LoVo (cell line): ENCODE measurements at regions not wholly inside any gene's neighbourhood (a gene's known extent, or its start where the extent isn't known, plus 50 kb on each side); places are given as distances from the start of the nearest gene placed in this dataset.

Source experiments
- DNase-seq: peaks from one replicate; pipeline ENCODE4 v3.0.0-alpha.2; 2016; ENCODE audit warnings: low spot score

- no peak for DNase-seq
Measured at GRCh38 chr10:15462253-15462897, 91.3 kb upstream of the FAM171A1 start.

DNA sequence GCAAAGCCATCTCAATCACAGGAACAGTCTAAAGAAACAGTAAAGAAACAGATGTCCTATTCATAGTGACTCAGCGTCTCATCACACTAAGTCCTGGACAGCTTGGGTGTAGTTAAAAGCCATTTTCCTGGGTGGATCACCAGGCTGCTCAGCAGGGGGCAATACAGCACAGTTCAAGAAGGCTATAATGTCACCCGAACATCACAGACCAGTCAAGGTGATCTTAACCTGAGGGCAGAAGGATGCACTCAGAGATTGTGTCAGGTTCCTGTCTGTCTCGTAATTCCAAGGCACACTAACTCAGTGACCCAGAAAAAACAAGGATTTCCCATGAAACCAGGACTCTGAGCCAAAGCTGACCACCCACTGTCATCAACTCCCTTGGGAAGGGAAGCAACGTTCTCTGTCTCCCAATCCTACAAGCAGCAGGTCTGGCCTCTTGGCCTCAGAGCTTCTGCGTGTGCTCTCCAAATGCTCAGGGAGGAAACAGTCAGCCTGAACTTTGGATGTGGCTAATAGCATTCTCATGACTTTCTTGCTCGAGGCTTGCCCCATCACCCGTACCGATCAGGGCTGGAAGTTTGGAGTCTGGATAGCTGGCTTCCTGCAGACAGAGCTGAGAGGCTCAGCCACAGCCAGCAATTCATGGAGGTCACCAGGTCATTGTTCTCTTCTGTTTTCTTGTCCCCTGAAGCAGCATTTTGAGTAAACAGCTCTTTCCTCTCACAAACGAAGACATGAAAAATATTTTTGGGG is 90.4 kb upstream of the FAM171A1 start:
- no peak for DNase-seq

- no peak for DNase-seq
Measured at GRCh38 chr10:15460661-15461060, 89.6 kb upstream of the FAM171A1 start.

- DNase-seq: no peak
Measured at GRCh38 chr10:15459218-15459617, 88.1 kb upstream of the FAM171A1 start.

DNA sequence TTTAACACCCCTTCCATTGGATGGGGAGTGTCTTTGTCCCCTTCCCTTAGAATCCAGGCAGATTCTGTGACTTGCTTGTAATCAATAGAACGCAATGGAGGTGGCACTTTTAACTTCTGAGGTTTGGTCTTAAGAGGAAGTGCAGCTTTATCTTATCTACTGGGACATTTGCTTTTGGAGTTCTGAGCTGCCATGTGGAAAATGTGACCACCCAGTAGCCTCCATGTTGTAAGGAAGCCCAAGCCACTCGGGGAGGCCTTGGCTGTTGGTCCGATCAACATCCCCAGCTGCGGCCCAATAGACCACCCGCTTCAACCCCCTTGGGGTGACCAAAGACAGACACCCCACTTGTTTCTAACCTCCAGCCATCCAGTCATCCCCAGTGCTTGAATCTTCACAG is 86.3 kb upstream of the FAM171A1 start:
- DNase-seq: no peak

DNA sequence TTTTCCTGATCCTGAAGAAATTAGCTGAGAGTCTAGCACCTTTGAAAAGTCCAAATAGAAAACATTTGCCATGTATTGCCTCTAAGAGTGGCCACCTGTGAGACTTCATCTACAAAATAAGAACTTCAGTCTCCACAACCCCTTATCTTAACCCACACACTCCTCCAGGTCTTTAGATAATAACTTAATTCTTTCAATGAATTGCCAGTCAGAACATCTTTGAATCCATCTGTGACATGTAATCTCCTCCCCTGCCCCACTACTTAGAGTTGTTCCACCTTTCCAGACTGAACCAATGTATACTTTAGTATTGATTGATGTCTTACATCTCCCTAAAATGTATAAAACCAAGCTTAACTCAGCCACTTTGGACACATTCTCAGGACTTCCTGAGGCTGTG is 84.4 kb upstream of the FAM171A1 start:
- DNase-seq: no peak

DNA sequence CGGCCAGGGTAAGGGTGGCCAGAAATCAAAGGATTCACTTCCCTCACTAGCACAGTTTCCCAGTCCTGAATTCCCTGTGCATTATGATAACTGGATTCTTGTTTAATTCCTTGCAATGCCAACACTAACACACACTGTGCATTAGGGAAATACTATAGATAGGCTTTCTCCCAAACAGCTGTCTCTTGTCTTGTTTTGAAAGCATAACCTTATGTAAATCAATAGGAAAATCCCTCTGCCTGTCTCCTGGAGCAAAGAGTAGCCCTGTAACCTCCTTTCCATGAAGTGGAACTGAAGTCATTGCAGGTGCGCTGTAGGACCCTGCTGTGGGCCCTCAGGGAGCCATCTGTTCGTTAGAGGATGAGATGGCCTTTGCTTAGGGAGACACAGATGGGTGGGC is 82.8 kb upstream of the FAM171A1 start:
- DNase-seq: no peak

DNA sequence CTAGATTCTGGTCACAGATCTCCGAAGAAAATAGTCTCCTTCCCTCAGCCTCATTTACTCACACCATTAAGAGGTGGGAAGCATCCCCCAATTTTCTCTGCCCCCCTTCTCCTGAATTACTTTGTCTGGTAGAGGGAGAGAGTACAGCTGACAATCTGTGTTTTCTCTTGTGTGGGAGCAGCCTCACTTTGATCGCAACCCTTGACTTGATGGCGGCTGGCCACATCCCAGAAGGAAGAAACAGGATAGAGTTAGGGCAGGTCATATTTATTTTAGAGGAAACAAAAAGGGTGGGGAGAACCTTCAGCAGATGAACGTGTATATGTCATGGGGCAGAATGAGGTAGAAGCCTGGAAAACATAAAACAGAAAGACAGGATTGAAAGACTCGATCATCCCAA is 82.4 kb upstream of the FAM171A1 start:
- DNase-seq: no peak

GRCh38 chr10:15452545-15452944 is 81.5 kb upstream of the FAM171A1 start:
- DNase-seq: no peak

DNA sequence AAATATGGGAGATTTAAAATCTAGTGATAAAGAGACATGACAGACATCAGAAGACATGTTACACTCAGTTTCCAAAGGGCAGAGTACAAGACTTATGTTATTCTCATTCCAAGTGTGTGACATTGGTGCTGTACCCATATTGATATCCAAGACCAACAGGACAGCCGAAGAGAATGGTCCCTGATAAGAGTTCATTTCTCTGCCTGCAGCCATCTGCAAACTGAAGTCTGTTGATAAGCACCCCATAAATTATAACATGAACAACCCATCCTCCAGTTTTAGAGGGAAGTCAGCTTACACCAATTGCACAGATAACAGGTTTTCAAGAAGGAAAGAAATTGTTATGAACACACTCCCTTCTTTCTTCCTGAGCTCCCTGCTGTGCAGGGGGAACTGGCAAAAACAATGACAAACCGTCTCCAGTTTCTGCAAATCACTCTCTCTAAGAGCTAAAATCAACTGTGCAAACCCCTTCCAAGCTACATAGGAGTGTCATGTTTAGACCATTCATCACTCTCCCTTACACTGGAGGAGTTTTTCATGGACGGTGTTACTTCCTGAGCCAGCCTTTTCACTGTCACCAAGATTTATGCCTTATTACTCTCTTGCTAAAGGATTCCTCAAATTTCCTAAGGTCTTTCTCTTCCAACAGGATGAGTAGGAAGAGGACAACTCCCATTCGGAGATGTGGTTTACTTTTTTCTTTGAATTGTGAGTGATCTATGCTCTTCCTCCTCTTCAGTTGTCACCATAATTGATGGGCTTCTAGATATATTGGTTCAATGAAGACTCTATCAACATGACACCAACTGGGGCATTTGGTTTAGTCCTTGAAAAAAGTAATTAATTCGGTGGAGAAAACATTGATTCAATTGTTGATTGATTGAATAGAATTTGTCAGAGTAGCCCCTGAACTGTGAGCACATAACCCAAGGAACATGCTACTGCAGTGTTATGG is 80.3 kb upstream of the FAM171A1 start:
- DNase-seq: no peak

- DNase-seq: no peak
Measured at GRCh38 chr10:15448598-15448997, 77.5 kb upstream of the FAM171A1 start.

DNA sequence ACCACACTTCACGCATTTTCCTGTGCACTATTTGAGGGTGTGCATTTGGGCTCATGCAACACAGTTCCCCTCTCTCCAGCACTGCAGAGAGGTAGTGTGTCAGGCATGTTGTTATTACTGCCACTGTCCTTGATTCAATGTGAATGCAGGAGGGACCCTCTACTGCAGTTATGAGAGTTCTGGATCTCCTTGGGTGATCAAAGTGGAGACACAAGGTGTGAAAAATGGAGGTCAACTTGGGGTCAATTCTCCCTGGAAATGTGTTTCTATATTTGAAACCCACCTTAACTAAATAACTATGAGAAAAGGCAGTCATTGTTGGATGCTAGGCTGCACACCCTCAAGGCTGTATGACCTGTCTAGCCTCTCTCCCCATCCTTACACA is 73.9 kb upstream of the FAM171A1 start:
- DNase-seq: no peak

- DNase-seq: no peak
Measured at GRCh38 chr10:15444105-15445005, 73.3 kb upstream of the FAM171A1 start.

- DNase-seq: no peak
Measured at GRCh38 chr10:15442056-15442455, 71.0 kb upstream of the FAM171A1 start.

GRCh38 chr10:15440204-15440711 is 69.2 kb upstream of the FAM171A1 start:
- DNase-seq: no peak

DNA sequence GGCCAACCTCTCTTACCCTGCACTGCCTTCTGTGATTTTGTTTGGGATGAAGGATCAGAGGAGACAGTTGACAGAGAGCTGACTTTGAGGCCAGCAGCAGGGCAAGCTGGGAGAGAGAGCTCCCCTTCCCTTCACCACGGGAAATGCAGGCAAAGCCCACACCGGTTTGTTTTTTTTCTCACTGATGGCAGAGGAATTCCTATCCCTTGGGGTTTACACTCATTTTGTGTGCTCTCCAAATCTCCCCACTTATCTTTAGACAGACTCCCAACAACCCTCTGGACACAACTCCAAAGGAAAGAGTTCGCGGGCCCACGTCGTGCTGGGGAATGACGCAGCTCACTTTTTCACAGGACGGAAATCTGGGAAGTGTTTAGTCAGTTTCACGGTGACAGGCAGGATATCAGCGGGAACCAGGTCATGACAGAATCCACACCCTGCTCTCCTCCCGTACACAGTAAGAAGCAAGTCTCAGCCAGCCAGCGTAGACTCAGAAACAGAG is 68.3 kb upstream of the FAM171A1 start:
- DNase-seq: no peak

DNA sequence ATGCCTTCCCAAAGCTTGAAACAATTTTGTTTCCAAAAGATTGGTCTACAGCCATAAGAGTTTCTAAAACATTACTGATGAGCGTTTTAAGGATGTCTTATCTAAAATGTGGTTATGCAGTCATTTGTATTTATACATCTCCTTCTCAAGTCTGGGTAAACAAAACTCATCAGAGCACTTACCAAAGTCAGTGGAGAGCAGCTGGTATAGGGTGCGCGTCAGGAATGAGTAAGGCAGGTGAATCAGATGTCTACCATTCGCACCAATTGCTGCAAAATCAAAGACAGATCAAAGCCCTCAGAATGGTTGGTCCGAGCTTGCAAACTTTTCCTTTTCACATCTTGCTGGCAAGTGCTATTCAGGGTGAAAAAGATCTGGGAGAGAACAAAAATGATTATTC is 65.6 kb upstream of the FAM171A1 start:
- no peak for DNase-seq

- DNase-seq: peak; percentile 57
Measured at GRCh38 chr10:15433850-15434537, 62.9 kb upstream of the FAM171A1 start.

DNA sequence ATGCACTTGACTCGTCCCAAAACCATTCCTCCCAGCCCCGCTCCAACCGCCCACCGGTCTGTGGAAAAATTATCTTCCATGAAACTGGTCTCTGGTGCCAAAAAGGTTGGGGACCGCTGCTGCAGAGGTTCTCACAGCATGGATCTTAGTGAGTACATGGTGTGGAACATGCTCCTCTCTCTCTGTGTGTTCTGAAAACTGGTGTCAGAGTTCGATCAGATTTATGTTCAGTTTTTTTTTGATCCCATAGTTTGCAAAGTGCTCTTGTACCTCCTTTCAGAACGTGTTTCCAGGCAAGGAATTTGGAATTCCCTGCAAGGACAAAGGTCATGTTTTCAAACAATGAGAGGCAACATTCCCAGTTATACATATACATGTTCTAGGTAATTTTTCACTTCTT is 61.2 kb upstream of the FAM171A1 start:
- DNase-seq: no peak

DNA sequence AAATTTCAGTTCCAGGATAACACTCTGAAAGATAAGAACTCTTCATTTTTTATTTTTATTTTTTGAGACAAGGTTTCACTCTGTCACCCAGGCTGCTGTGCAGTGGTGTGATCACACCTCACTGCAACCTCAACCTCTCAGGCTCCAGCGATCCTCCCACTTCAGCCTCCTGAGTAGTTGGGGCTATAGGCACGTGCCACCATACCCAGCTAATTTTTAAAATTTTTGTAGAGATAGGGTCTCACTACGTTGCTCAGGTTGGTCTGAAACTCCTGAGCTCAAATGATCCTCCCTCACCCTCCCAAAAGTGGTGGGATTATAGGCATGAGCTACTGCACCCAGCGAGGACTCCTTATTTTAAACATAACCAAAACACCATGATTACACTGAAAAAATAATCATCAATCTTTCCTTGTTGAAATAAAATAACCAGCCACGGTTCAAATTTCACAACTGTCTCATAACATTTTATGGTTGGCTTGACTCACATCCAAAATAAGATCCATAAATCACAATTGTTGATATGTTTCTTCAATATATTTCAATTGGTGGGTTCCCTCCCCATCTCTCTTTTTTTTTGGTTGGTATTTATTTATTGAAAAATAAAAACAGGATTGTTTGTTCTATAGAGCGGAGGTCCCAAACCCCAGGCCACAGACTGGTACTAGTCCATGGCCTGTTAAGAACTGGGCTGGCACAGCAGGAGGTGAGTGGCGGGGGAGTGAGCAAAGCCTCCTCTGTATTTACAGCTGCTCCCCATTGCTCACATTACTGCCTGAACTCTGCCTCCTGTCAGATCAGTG is 60.1 kb upstream of the FAM171A1 start:
- DNase-seq: no peak
